Testis (tissue), 2 donors: ENCODE measurements at regions not wholly inside any gene's neighbourhood (a gene's known extent, or its start where the extent isn't known, plus 50 kb on each side); places are given as distances from the start of the nearest gene placed in this dataset.

ENCODE experiments used
- CTCF ChIP-seq, 3 experiments: fragments of 450-650 bp in 2 of 3; fragments of 200-600 bp in 1 of 3; sonication (generic) in 1 of 3; IDR thresholded peaks; one replicate each; pipeline ENCODE4 v1.5.1; 2016 to 2019; ENCODE audit warnings: antibody characterized with exemption in 3 of 3, mild to moderate bottlenecking in 2 of 3, moderate library complexity in 1 of 3
- POLR2A ChIP-seq: fragments of 450-650 bp; IDR thresholded peaks from one replicate; pipeline ENCODE4 v1.6.1; 2017; ENCODE audit warnings: antibody characterized with exemption, mild to moderate bottlenecking, moderate library complexity

- TF ChIP-seq CTCF (IDR thresholded peaks at IDR 0.05): no peak
- TF ChIP-seq POLR2A: no peak
Observed at GRCh38 chr3:22704166-22704565, 499.0 kb upstream of the UBE2E2 start.
